Tibial artery (tissue), 4 donors: ENCODE measurements at regions not wholly inside any gene's neighbourhood (a gene's known extent, or its start where the extent isn't known, plus 50 kb on each side); places are given as distances from the start of the nearest gene placed in this dataset.

Experiments
- DNase-seq, 2 donors: peaks; one replicate each; pipeline ENCODE4 v3.0.0-alpha.2; 2019
- H3K27ac ChIP-seq, 2 donors: fragments of 200-600 bp; sonication (generic) in 1 of 2; 1 replicate in 1 of 2; 2 replicates in 1 of 2; pipeline ENCODE4 v1.5.1; 2018 to 2019; ENCODE audit warnings: mild to moderate bottlenecking in 1 of 2
- H3K27me3 ChIP-seq, 2 donors: fragments of 200-600 bp; sonication (generic) in 1 of 2; one replicate each; pipeline versions ENCODE4 v1.5.1 to v1.6.0; 2016 to 2019
- H3K36me3 ChIP-seq, 3 donors: fragments of 200-600 bp; sonication (generic) in 2 of 3; one replicate each; pipeline ENCODE4 v1.5.1; 2016 to 2019; ENCODE audit warnings: mild to moderate bottlenecking in 2 of 3
- H3K4me1 ChIP-seq, 4 donors: fragments of 200-600 bp; sonication (generic) in 2 of 4; 1 replicate in 3 of 4; 2 replicates in 1 of 4; pipeline ENCODE4 v1.5.1; 2016 to 2019
- H3K4me3 ChIP-seq, 2 donors: fragments of 200-600 bp; sonication (generic) in 1 of 2; 1 replicate in 1 of 2; 2 replicates in 1 of 2; pipeline ENCODE4 v1.5.1; 2018 to 2019; ENCODE audit warnings: mild to moderate bottlenecking in 2 of 2
- H3K9me3 ChIP-seq, 3 donors: fragments of 200-600 bp; sonication (generic) in 1 of 3; one replicate each; pipeline ENCODE4 v1.5.1; 2016 to 2019
- CTCF ChIP-seq, 2 experiments: fragments of 200-600 bp in 1 of 2; fragments of 450-650 bp in 1 of 2; IDR thresholded peaks; one replicate each; pipeline ENCODE4 v1.5.1; 2017 to 2019; ENCODE audit warnings: antibody characterized with exemption in 2 of 2, mild to moderate bottlenecking in 1 of 2, moderate library complexity in 1 of 2
- intact Hi-C: fragments of 100-400 bp; cut with DNase I; formaldehyde crosslinking; loops from one replicate; pipeline ENCODE4 v1.15.0; 2023; ENCODE audit warnings: low total_unique reads

- DNase-seq, result no peak
- Histone ChIP-seq H3K9me3 (no peaks in the 10 kb centered on the region), H3K36me3 (no peaks in the 10 kb centered on the region), H3K27ac (no peak overlapping the region), H3K27me3 (no peaks in the 10 kb centered on the region), H3K4me3 (no peak overlapping the region), H3K4me1 (no peaks in the 10 kb centered on the region)
- intact Hi-C loops, result no loop called here
- TF ChIP-seq CTCF (IDR thresholded peaks at IDR 0.05), result no peak
These were observed 843.7 kb downstream of the LRRTM4 start for GRCh38 chr2:76678383-76679024.

GRCh38 chr2:76675212-76675611 is 847.0 kb downstream of the LRRTM4 start:
- Histone ChIP-seq H3K4me3 (no peak overlapping the region), H3K36me3 (no peaks in the 10 kb centered on the region), H3K4me1 (no peaks in the 10 kb centered on the region), H3K27me3 (no peaks in the 10 kb centered on the region), H3K9me3 (no peaks in the 10 kb centered on the region), H3K27ac (no peak overlapping the region)
- TF ChIP-seq CTCF (IDR thresholded peaks at IDR 0.05), result no peak
- DNase-seq, result no peak
- intact Hi-C loops, result no loop called here

GRCh38 chr2:76672798-76673197 is 849.4 kb downstream of the LRRTM4 start:
- Histone ChIP-seq H3K4me3 (no peak overlapping the region), H3K4me1 (no peaks in the 10 kb centered on the region), H3K27ac (no peak overlapping the region), H3K27me3 (no peaks in the 10 kb centered on the region), H3K36me3 (no peaks in the 10 kb centered on the region), H3K9me3 (no peaks in the 10 kb centered on the region)
- DNase-seq, result no peak
- intact Hi-C loops, result no loop called here
- TF ChIP-seq CTCF (IDR thresholded peaks at IDR 0.05), result no peak

GRCh38 chr2:76669966-76670465 is 852.2 kb downstream of the LRRTM4 start:
- DNase-seq, result no peak
- intact Hi-C loops, result no loop called here
- no peaks in the 10 kb centered on the region for H3K27me3 ChIP-seq
- H3K4me3 ChIP-seq, result no peak overlapping the region
- no peaks in the 10 kb centered on the region for H3K9me3 ChIP-seq
- no peaks in the 10 kb centered on the region for H3K36me3 ChIP-seq
- no peak for TF ChIP-seq CTCF (IDR thresholded peaks at IDR 0.05)
- no peak overlapping the region for H3K27ac ChIP-seq
- H3K4me1 ChIP-seq, result no peaks in the 10 kb centered on the region

GRCh38 chr2:76668279-76668678 is 853.9 kb downstream of the LRRTM4 start:
- intact Hi-C loops, result no loop called here
- Histone ChIP-seq H3K27ac (no peak overlapping the region), H3K27me3 (no peaks in the 10 kb centered on the region), H3K9me3 (no peaks in the 10 kb centered on the region), H3K36me3 (no peaks in the 10 kb centered on the region), H3K4me3 (no peak overlapping the region), H3K4me1 (no peaks in the 10 kb centered on the region)
- no peak for DNase-seq
- no peak for TF ChIP-seq CTCF (IDR thresholded peaks at IDR 0.05)
